ENCODE measurements at regions not wholly inside any gene's neighbourhood (a gene's known extent, or its start where the extent isn't known, plus 50 kb on each side); places are given as distances from the start of the nearest gene placed in this dataset.
"Not testable (repeated sequence)": the region's sequence is repeated elsewhere in the genome, so short reads cannot be mapped to it uniquely, and the experiment has no call there.

- H3K4me3 ChIP-seq; H3K4me1 ChIP-seq; H3K27ac ChIP-seq; H3K9me3 ChIP-seq; intact Hi-C loops (cut with DNase I); H3K36me3 ChIP-seq: not testable (repeated sequence)
- H3K27me3 ChIP-seq = peaks cover 0 to 22% (median 2%) of the 10 kb centered on the region in 9 donors
- 10 to 19% (median 14%) methylated on average over 26 to 27 of the region's 27 CpGs for WGBS, 4 donors
- DNase-seq = peak in 1 of 5 donors; percentile 18
- ATAC-seq = peak in 1 of 4 donors; percentile 49
Observed at GRCh38 chr11:49561240-49561880, 353.0 kb upstream of the FOLH1 start.

GRCh38 chr11:49562262-49562661 is 353.9 kb upstream of the FOLH1 start:
- H3K36me3 ChIP-seq; H3K27ac ChIP-seq; H3K4me3 ChIP-seq; ATAC-seq; H3K9me3 ChIP-seq; intact Hi-C loops (cut with DNase I); DNase-seq; H3K4me1 ChIP-seq: not testable (repeated sequence)
- H3K27me3 ChIP-seq = peaks cover 0 to 22% (median 2%) of the 10 kb centered on the region in 9 donors
- 48 to 61% (median 59%) methylated on average over 5 of the region's 5 CpGs for WGBS, 4 donors

- H3K9me3 ChIP-seq; intact Hi-C loops (cut with DNase I); ATAC-seq; H3K4me3 ChIP-seq; H3K4me1 ChIP-seq; H3K27me3 ChIP-seq; DNase-seq; H3K36me3 ChIP-seq; H3K27ac ChIP-seq: not testable (repeated sequence)
- WGBS, 4 donors = 45 to 57% (median 53%) methylated on average over 4 of the region's 4 CpGs
Observed at GRCh38 chr11:49579492-49579891, 371.1 kb upstream of the FOLH1 start.

- H3K27me3 ChIP-seq; H3K27ac ChIP-seq; H3K4me1 ChIP-seq; H3K9me3 ChIP-seq; ATAC-seq; H3K4me3 ChIP-seq; H3K36me3 ChIP-seq; DNase-seq; intact Hi-C loops (cut with DNase I): not testable (repeated sequence)
- WGBS, 4 donors = 32 to 56% (median 35%) methylated on average over 2 of the region's 2 CpGs
Observed at GRCh38 chr11:49585495-49585894, 366.7 kb upstream of the OR4C13 start.

- H3K27me3 ChIP-seq; DNase-seq; H3K4me3 ChIP-seq; H3K4me1 ChIP-seq; H3K9me3 ChIP-seq; H3K27ac ChIP-seq; ATAC-seq; intact Hi-C loops (cut with DNase I); H3K36me3 ChIP-seq: not testable (repeated sequence)
Observed at GRCh38 chr11:49608892-49609291, 343.3 kb upstream of the OR4C13 start.

GRCh38 chr11:49623872-49624271 is 328.3 kb upstream of the OR4C13 start:
- H3K4me1 ChIP-seq; H3K9me3 ChIP-seq; H3K27ac ChIP-seq; intact Hi-C loops (cut with DNase I); ATAC-seq; DNase-seq; H3K36me3 ChIP-seq; H3K4me3 ChIP-seq; H3K27me3 ChIP-seq: not testable (repeated sequence)
- WGBS, 4 donors = 26 to 53% (median 38%) methylated on average over 1 of the region's 1 CpG

GRCh38 chr11:49670705-49671104 is 281.5 kb upstream of the OR4C13 start:
- H3K27me3 ChIP-seq; H3K36me3 ChIP-seq; H3K9me3 ChIP-seq; DNase-seq; H3K4me3 ChIP-seq; H3K4me1 ChIP-seq; ATAC-seq; intact Hi-C loops (cut with DNase I); H3K27ac ChIP-seq: not testable (repeated sequence)
- WGBS, 4 donors = 65 to 79% (median 75%) methylated on average over 2 of the region's 2 CpGs

- H3K27ac ChIP-seq; ATAC-seq; H3K36me3 ChIP-seq; H3K27me3 ChIP-seq; H3K9me3 ChIP-seq; DNase-seq; H3K4me3 ChIP-seq; intact Hi-C loops (cut with DNase I); H3K4me1 ChIP-seq: not testable (repeated sequence)
- WGBS, 4 donors = 32 to 47% (median 47%) methylated on average over 1 of the region's 1 CpG
Observed at GRCh38 chr11:49702121-49702520, 250.1 kb upstream of the OR4C13 start.

GRCh38 chr11:49750447-49750846 is 201.7 kb upstream of the OR4C13 start:
- H3K4me1 ChIP-seq; H3K9me3 ChIP-seq; ATAC-seq; DNase-seq; H3K4me3 ChIP-seq; intact Hi-C loops (cut with DNase I); H3K27ac ChIP-seq; H3K36me3 ChIP-seq; H3K27me3 ChIP-seq: not testable (repeated sequence)
- 55 to 82% (median 69%) methylated on average over 2 of the region's 2 CpGs for WGBS, 4 donors

GRCh38 chr11:49750960-49751359 is 201.2 kb upstream of the OR4C13 start:
- H3K27ac ChIP-seq; H3K4me3 ChIP-seq; H3K9me3 ChIP-seq; ATAC-seq; intact Hi-C loops (cut with DNase I); H3K36me3 ChIP-seq; DNase-seq; H3K4me1 ChIP-seq; H3K27me3 ChIP-seq: not testable (repeated sequence)

- H3K4me1 ChIP-seq; intact Hi-C loops (cut with DNase I); H3K36me3 ChIP-seq; ATAC-seq; H3K9me3 ChIP-seq; H3K27me3 ChIP-seq; H3K27ac ChIP-seq; H3K4me3 ChIP-seq; DNase-seq: not testable (repeated sequence)
- 89 to 94% (median 90%) methylated on average over 16 to 19 of the region's 20 CpGs for WGBS, 4 donors
Observed at GRCh38 chr11:49780791-49781190, 171.4 kb upstream of the OR4C13 start.

GRCh38 chr11:49782000-49782399 is 170.2 kb upstream of the OR4C13 start:
- intact Hi-C loops (cut with DNase I); H3K27me3 ChIP-seq; ATAC-seq; H3K27ac ChIP-seq; H3K4me3 ChIP-seq; H3K4me1 ChIP-seq; DNase-seq; H3K9me3 ChIP-seq; H3K36me3 ChIP-seq: not testable (repeated sequence)
- WGBS, 4 donors = 53 to 71% (median 64%) methylated on average over 1 of the region's 1 CpG

All from heart left ventricle (tissue), 16 donors.